Sigmoid colon (tissue), 6 donors: ENCODE measurements at regions not wholly inside any gene's neighbourhood (a gene's known extent, or its start where the extent isn't known, plus 50 kb on each side); places are given as distances from the start of the nearest gene placed in this dataset.

Experiments used
- DNase-seq: peaks from one replicate; pipeline ENCODE4 v3.0.0-alpha.2; 2019
- H3K27ac ChIP-seq, 4 donors: fragments of 200-600 bp; sonication (generic); one replicate each; pipeline ENCODE4 v1.5.1; 2016 to 2019; ENCODE audit warnings: mild to moderate bottlenecking in 1 of 4
- H3K27me3 ChIP-seq, 3 donors: fragments of 200-600 bp; sonication (generic); one replicate each; pipeline ENCODE4 v1.5.1; 2019; ENCODE audit warnings: mild to moderate bottlenecking in 1 of 3
- H3K36me3 ChIP-seq, 4 donors: fragments of 200-600 bp; sonication (generic); one replicate each; pipeline ENCODE4 v1.5.1; 2016 to 2019
- H3K4me1 ChIP-seq, 4 donors: fragments of 200-600 bp; sonication (generic); one replicate each; pipeline ENCODE4 v1.5.1; 2017 to 2019
- H3K4me3 ChIP-seq, 4 donors: fragments of 200-600 bp; sonication (generic); one replicate each; pipeline ENCODE4 v1.5.1; 2017 to 2019; ENCODE audit warnings: mild to moderate bottlenecking in 2 of 4, moderate library complexity in 1 of 4
- H3K9me3 ChIP-seq, 4 donors: fragments of 200-600 bp in 3 of 4; sonication (generic) in 3 of 4; one replicate each; pipeline versions ENCODE4 v1.5.1 to v1.6.1; 2013 to 2019
- CTCF ChIP-seq, 4 experiments: fragments of 450-650 bp in 3 of 4; fragments of 200-600 bp in 1 of 4; IDR thresholded peaks; one replicate each; pipeline ENCODE4 v1.5.1; 2016 to 2019; ENCODE audit warnings: antibody characterized with exemption in 4 of 4, mild to moderate bottlenecking in 3 of 4, moderate library complexity in 2 of 4
- EP300 ChIP-seq, 4 donors: sonication (generic); formaldehyde crosslinking; IDR thresholded peaks; one replicate each; pipeline ENCODE4 v1.6.1; 2017; ENCODE audit warnings: antibody characterized with exemption in 4 of 4
- POLR2A ChIP-seq, 2 donors: fragments of 450-650 bp; IDR thresholded peaks; one replicate each; pipeline ENCODE4 v1.6.1; 2016; ENCODE audit warnings: antibody characterized with exemption in 2 of 2, mild to moderate bottlenecking in 2 of 2, moderate library complexity in 2 of 2
- POLR2AphosphoS5 ChIP-seq, 4 donors: sonication (generic); formaldehyde crosslinking; IDR thresholded peaks; one replicate each; pipeline ENCODE4 v1.6.1; 2017; ENCODE audit warnings: antibody characterized with exemption in 4 of 4
- WGBS, 2 donors: extraction: QIAGEN DNeasy Blood & Tissue Kit; methylation state at CpG; one replicate each; pipeline ENCODE4 v1.1.7; 2013; 5-methylcytosine and 5-hydroxymethylcytosine counted together
- intact Hi-C: fragments of 100-400 bp; cut with DNase I; formaldehyde crosslinking; loops from one replicate; pipeline ENCODE4 v1.15.1; 2023
- donor health status: healthy with polysubstance abuse.
- donor health status: healthy.

DNA sequence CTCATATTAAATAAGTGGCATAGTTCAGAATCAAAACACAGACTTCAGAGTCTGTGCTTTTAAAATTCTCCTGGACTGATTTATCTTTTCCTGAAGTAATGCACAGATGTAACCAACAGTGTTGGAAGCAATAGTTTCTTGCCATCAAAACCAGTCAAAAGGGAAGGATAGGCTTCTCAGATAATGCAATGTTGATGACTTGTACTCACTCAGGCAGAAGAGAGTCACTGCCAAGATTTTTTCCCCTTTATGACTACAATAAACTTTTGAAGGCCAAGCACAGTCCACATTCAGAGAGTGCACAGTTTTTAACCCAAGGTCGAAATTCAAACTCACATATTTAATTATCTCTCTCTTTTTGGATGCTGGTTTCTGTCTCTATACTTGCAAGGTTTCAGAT, 305.0 kb upstream of the SGO1 start:
- DNase-seq = no peak

GRCh38 chr3:20488151-20488550, 302.1 kb upstream of the SGO1 start:
- no peak for TF ChIP-seq CTCF (IDR thresholded peaks at IDR 0.05)
- TF ChIP-seq POLR2A (IDR thresholded peaks at IDR 0.05) = no peak
- DNase-seq = no peak
- no peak overlapping the region for H3K4me3 ChIP-seq
- no peaks in the 10 kb centered on the region for H3K27me3 ChIP-seq
- H3K9me3 ChIP-seq = peaks cover 0 to 8% (median 6%) of the 10 kb centered on the region in 4 donors
- intact Hi-C loops = no loop called here
- H3K4me1 ChIP-seq = no peaks in the 10 kb centered on the region
- 83 to 89% methylated on average over 3 of the region's 3 CpGs for WGBS, 2 donors
- H3K36me3 ChIP-seq = no peaks in the 10 kb centered on the region
- H3K27ac ChIP-seq = no peak overlapping the region

More for the DNA sequence above, 305.0 kb upstream of the SGO1 start:
- Histone ChIP-seq H3K4me3 (no peak overlapping the region), H3K36me3 (no peaks in the 10 kb centered on the region), H3K27ac (no peak overlapping the region), H3K4me1 (no peaks in the 10 kb centered on the region), H3K9me3 (no peaks in the 10 kb centered on the region), H3K27me3 (no peaks in the 10 kb centered on the region)
- WGBS, 2 donors = 10 to 44% methylated on average over 1 of the region's 1 CpG
- TF ChIP-seq POLR2AphosphoS5 (IDR thresholded peaks at IDR 0.05) = no peak
- intact Hi-C loops = no loop called here

GRCh38 chr3:20484126-20484525, 298.1 kb upstream of the SGO1 start:
- Histone ChIP-seq H3K9me3 (peaks cover 0 to 14% (median 7%) of the 10 kb centered on the region in 4 donors), H3K36me3 (no peaks in the 10 kb centered on the region), H3K4me3 (no peak overlapping the region), H3K27ac (no peak overlapping the region), H3K27me3 (no peaks in the 10 kb centered on the region), H3K4me1 (no peaks in the 10 kb centered on the region)
- intact Hi-C loops = no loop called here
- no peak for TF ChIP-seq CTCF (IDR thresholded peaks at IDR 0.05)
- TF ChIP-seq EP300 (IDR thresholded peaks at IDR 0.05) = no peak
- TF ChIP-seq POLR2AphosphoS5 (IDR thresholded peaks at IDR 0.05) = no peak
- TF ChIP-seq POLR2A (IDR thresholded peaks at IDR 0.05) = no peak
- 54 to 81% methylated on average over 2 of the region's 2 CpGs for WGBS, 2 donors
- no peak for DNase-seq

DNA sequence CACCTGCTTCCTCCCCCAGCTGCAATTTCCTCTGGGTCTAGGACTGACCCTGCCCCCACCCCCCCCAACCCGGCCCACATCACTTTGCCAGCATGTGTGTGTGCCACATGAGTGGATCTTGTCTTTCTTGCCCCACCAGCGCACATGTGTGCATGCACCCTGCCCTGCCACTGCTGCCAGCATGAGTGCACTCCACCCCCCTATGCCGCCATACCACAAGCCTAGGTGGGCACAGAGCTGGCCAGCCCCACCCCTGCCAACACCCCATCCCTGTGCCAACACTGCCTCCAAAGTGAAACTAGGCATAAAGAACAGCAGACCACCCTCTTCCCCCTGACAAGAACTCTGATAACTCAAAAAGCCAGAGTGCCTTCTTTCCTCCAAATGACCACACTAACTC, 296.3 kb upstream of the SGO1 start:
- H3K4me1 ChIP-seq = no peaks in the 10 kb centered on the region
- no peak for TF ChIP-seq EP300 (IDR thresholded peaks at IDR 0.05)
- no peak for TF ChIP-seq POLR2AphosphoS5 (IDR thresholded peaks at IDR 0.05)
- TF ChIP-seq CTCF (IDR thresholded peaks at IDR 0.05) = no peak
- no peak for TF ChIP-seq POLR2A (IDR thresholded peaks at IDR 0.05)
- H3K9me3 ChIP-seq = peaks cover 0 to 14% (median 7%) of the 10 kb centered on the region in 4 donors
- no peaks in the 10 kb centered on the region for H3K27me3 ChIP-seq
- no peak for DNase-seq
- WGBS, 2 donors = 89 to 92% methylated on average over 3 of the region's 3 CpGs
- H3K36me3 ChIP-seq = no peaks in the 10 kb centered on the region
- intact Hi-C loops = no loop called here
- H3K4me3 ChIP-seq = no peak overlapping the region
- no peak overlapping the region for H3K27ac ChIP-seq

GRCh38 chr3:20480786-20481365, 294.9 kb upstream of the SGO1 start:
- Histone ChIP-seq H3K27ac (no peak overlapping the region), H3K4me1 (no peaks in the 10 kb centered on the region), H3K36me3 (no peaks in the 10 kb centered on the region), H3K4me3 (no peak overlapping the region), H3K9me3 (peaks cover 0 to 14% (median 7%) of the 10 kb centered on the region in 4 donors), H3K27me3 (no peaks in the 10 kb centered on the region)
- no peak for TF ChIP-seq CTCF (IDR thresholded peaks at IDR 0.05)
- TF ChIP-seq EP300 (IDR thresholded peaks at IDR 0.05) = no peak
- TF ChIP-seq POLR2AphosphoS5 (IDR thresholded peaks at IDR 0.05) = no peak
- no peak for TF ChIP-seq POLR2A (IDR thresholded peaks at IDR 0.05)
- intact Hi-C loops = no loop called here
- 61 to 75% methylated on average over 5 of the region's 5 CpGs for WGBS, 2 donors
- no peak for DNase-seq
